OCI-LY1 (cell line): ENCODE measurements at regions not wholly inside any gene's neighbourhood (a gene's known extent, or its start where the extent isn't known, plus 50 kb on each side); places are given as distances from the start of the nearest gene placed in this dataset.

Experiments
- H2AFZ ChIP-seq: fragments of 200-600 bp; sonication (generic), shearing (Covaris generic); 2 replicates; pipeline ENCODE4 v1.6.0; 2014; ENCODE audit warnings: antibody characterized with exemption, mild to moderate bottlenecking, low read length
- H3F3A ChIP-seq: fragments of 200-600 bp; sonication (generic), shearing (Covaris generic); 2 replicates; pipeline ENCODE4 v1.6.0; 2014; ENCODE audit warnings: mild to moderate bottlenecking, antibody characterized with exemption, low read length, moderate library complexity; ENCODE audit not compliant: insufficient read depth
- H3K27ac ChIP-seq: fragments of 200-600 bp; sonication (generic); 2 replicates; pipeline ENCODE4 v1.5.1; 2014; ENCODE audit warnings: low read length, mixed run types, mild to moderate bottlenecking, low read depth; ENCODE audit not compliant: poor library complexity, severe bottlenecking
- H3K27me3 ChIP-seq: fragments of 200-600 bp; sonication (generic); 2 replicates; pipeline ENCODE4 v1.6.0; 2014; ENCODE audit warnings: antibody characterized with exemption, mild to moderate bottlenecking, low read length, moderate library complexity; ENCODE audit not compliant: insufficient read depth
- H3K36me3 ChIP-seq: fragments of 200-600 bp; sonication (generic); 2 replicates; pipeline ENCODE4 v1.6.1; 2014; ENCODE audit warnings: mild to moderate bottlenecking, antibody characterized with exemption, low read length, moderate library complexity, mixed read lengths; ENCODE audit not compliant: insufficient read depth
- H3K4me1 ChIP-seq: fragments of 200-600 bp; sonication (generic); 2 replicates; pipeline ENCODE4 v1.5.1; 2014; ENCODE audit warnings: mild to moderate bottlenecking, low read length, moderate library complexity; ENCODE audit not compliant: insufficient read depth, severe bottlenecking
- H3K4me2 ChIP-seq: fragments of 200-600 bp; sonication (generic), shearing (Covaris generic); 2 replicates; pipeline ENCODE4 v1.6.1; 2014; ENCODE audit warnings: low read length
- H3K4me3 ChIP-seq: fragments of 200-600 bp; sonication (generic); 2 replicates; pipeline ENCODE4 v1.5.1; 2014; ENCODE audit warnings: low read length, low read depth, mild to moderate bottlenecking, mixed read lengths; ENCODE audit not compliant: poor library complexity, severe bottlenecking
- H3K79me2 ChIP-seq: fragments of 200-600 bp; shearing (Covaris generic); 2 replicates; pipeline ENCODE4 v1.6.1; 2016; ENCODE audit warnings: mixed run types, low read length, mixed read lengths; ENCODE audit not compliant: insufficient read depth
- H3K9ac ChIP-seq: fragments of 200-600 bp; sonication (generic), shearing (Covaris generic); 2 replicates; pipeline ENCODE4 v1.6.1; 2014; ENCODE audit warnings: mild to moderate bottlenecking, low read length, mixed read lengths
- H3K9me2 ChIP-seq: fragments of 200-600 bp; sonication (generic), shearing (Covaris generic); 2 replicates; pipeline ENCODE4 v1.6.1; 2014; ENCODE audit warnings: low read depth, mild to moderate bottlenecking, low read length, mixed read lengths
- H3K9me3 ChIP-seq: fragments of 200-600 bp; shearing (Covaris generic); 2 replicates; pipeline ENCODE4 v1.6.1; 2014; ENCODE audit warnings: low read length, mixed read lengths
- H4K20me1 ChIP-seq: fragments of 200-600 bp; sonication (generic), shearing (Covaris generic); 2 replicates; pipeline ENCODE4 v1.6.0; 2016; ENCODE audit warnings: mild to moderate bottlenecking, low read length; ENCODE audit not compliant: insufficient read depth
- CTCF ChIP-seq: fragments of 200-600 bp; sonication (generic), shearing (Covaris generic); IDR thresholded peaks from 2 replicates; pipeline ENCODE4 v1.5.1; 2017; ENCODE audit warnings: mild to moderate bottlenecking, antibody characterized with exemption, low read length, moderate library complexity, mixed read lengths
- EZH2 ChIP-seq: fragments of 200-600 bp; sonication (generic), shearing (Covaris generic); IDR thresholded peaks from 2 replicates; pipeline ENCODE4 v1.8.0; 2017; ENCODE audit warnings: borderline replicate concordance, mixed run types, mild to moderate bottlenecking, antibody characterized with exemption, low read length, moderate library complexity, mixed read lengths

- H3F3A ChIP-seq: no peaks in the 10 kb centered on the region
- H3K4me1 ChIP-seq: no peaks in the 10 kb centered on the region
- no peak overlapping the region for H2AFZ ChIP-seq
- no peaks in the 10 kb centered on the region; the same call in 1 of the 2 replicates for H3K27me3 ChIP-seq
- no peak overlapping the region for H3K4me2 ChIP-seq
- H3K9me2 ChIP-seq: no peaks in the 10 kb centered on the region
- H3K79me2 ChIP-seq: no peaks in the 10 kb centered on the region
- H3K4me3 ChIP-seq: no peak overlapping the region
- H3K36me3 ChIP-seq: no peaks in the 10 kb centered on the region
- TF ChIP-seq CTCF (no peak), EZH2 (no peak)
- H3K9me3 ChIP-seq: no peaks in the 10 kb centered on the region
- H3K9ac ChIP-seq: no peak overlapping the region
- H3K27ac ChIP-seq: no peak overlapping the region
- H4K20me1 ChIP-seq: no peaks in the 10 kb centered on the region
Measured at GRCh38 chr1:201595381-201595780, 56.5 kb downstream of the NAV1 start.

GRCh38 chr1:201596101-201596868 is 57.4 kb downstream of the NAV1 start:
- Histone ChIP-seq H3K36me3 (no peaks in the 10 kb centered on the region), H3K4me3 (no peak overlapping the region), H3K9me3 (no peaks in the 10 kb centered on the region), H3K27me3 (no peaks in the 10 kb centered on the region), H3K79me2 (no peaks in the 10 kb centered on the region), H3K4me2 (no peak overlapping the region), H3F3A (no peaks in the 10 kb centered on the region), H2AFZ (no peak overlapping the region), H4K20me1 (no peaks in the 10 kb centered on the region), H3K9ac (no peak overlapping the region), H3K9me2 (no peaks in the 10 kb centered on the region), H3K27ac (no peak overlapping the region), H3K4me1 (no peaks in the 10 kb centered on the region)
- TF ChIP-seq EZH2: no peak

GRCh38 chr1:201597551-201598230 is 58.8 kb downstream of the NAV1 start:
- no peak overlapping the region for H3K9ac ChIP-seq
- no peaks in the 10 kb centered on the region for H3K79me2 ChIP-seq
- H3K4me3 ChIP-seq: no peak overlapping the region
- H3K9me2 ChIP-seq: no peaks in the 10 kb centered on the region
- H3F3A ChIP-seq: no peaks in the 10 kb centered on the region
- no peaks in the 10 kb centered on the region for H3K4me1 ChIP-seq
- no peak for TF ChIP-seq CTCF
- TF ChIP-seq EZH2: no peak
- no peaks in the 10 kb centered on the region for H3K36me3 ChIP-seq
- no peaks in the 10 kb centered on the region for H4K20me1 ChIP-seq
- no peak overlapping the region for H3K27ac ChIP-seq
- no peaks in the 10 kb centered on the region for H3K9me3 ChIP-seq
- H3K27me3 ChIP-seq: no peaks in the 10 kb centered on the region
- H2AFZ ChIP-seq: no peak overlapping the region
- no peak overlapping the region for H3K4me2 ChIP-seq
